ENCODE measurements at regions not wholly inside any gene's neighbourhood (a gene's known extent, or its start where the extent isn't known, plus 50 kb on each side); places are given as distances from the start of the nearest gene placed in this dataset.

DNA sequence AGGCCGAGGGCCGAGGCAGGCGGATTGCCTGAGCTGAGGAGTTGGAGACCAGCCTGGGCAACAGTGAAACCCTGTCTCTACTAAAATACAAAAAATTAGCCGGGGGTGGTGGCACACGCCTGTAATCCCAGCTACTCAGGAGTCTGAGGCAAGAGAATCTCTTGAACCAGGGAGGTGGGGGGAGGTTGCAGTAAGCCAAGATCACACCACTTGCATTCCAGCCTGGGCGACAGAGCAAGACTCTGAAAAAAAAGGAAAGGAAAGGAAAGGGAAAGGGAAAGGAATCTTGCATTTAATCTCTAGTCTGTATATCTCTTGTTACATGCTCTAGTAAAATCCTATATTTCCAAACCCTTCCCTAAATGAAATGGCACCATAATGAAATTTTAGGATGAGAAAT lies 328.3 kb upstream of the ADGRL2 start:
- in situ Hi-C loops (cut with HindIII; ENCODE audit: low pct_unique_long_range_greater_than_20kb, low sequenced_read_pairs) = no loop called here

GRCh38 chr1:81471255-81471654 lies 329.5 kb upstream of the ADGRL2 start:
- ChIA-PET CTCF (no interaction called here), POLR2A (no interaction called here)
- DNase-seq (ENCODE audit: low read depth, low spot score) (no peak), ATAC-seq (no peak)
- no peak overlapping the region for H3K4me3 ChIP-seq (ENCODE audit: low read depth in 2 of 2, low read length in 2 of 2)
- in situ Hi-C loops (cut with HindIII; ENCODE audit: low pct_unique_long_range_greater_than_20kb, low sequenced_read_pairs) (no loop called here), intact Hi-C loops (cut with micrococcal nuclease; ENCODE audit: unreplicated experiment) (no loop called here)
- no peak overlapping the region for H3K27ac ChIP-seq (ENCODE audit: low read length)
- TF ChIP-seq, protein P1, sequence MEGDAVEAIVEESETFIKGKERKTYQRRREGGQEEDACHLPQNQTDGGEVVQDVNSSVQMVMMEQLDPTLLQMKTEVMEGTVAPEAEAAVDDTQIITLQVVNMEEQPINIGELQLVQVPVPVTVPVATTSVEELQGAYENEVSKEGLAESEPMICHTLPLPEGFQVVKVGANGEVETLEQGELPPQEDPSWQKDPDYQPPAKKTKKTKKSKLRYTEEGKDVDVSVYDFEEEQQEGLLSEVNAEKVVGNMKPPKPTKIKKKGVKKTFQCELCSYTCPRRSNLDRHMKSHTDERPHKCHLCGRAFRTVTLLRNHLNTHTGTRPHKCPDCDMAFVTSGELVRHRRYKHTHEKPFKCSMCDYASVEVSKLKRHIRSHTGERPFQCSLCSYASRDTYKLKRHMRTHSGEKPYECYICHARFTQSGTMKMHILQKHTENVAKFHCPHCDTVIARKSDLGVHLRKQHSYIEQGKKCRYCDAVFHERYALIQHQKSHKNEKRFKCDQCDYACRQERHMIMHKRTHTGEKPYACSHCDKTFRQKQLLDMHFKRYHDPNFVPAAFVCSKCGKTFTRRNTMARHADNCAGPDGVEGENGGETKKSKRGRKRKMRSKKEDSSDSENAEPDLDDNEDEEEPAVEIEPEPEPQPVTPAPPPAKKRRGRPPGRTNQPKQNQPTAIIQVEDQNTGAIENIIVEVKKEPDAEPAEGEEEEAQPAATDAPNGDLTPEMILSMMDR (IDR thresholded peaks at IDR 0.05) = no peak; the same call in 1 of the 2 replicates
- no peak for TF ChIP-seq REST (IDR thresholded peaks at IDR 0.05; ENCODE audit: insufficient read depth in 1 of 2, low read depth in 2 of 2, low read length in 1 of 2)
- TF ChIP-seq TCF7L2 (IDR thresholded peaks at IDR 0.05; ENCODE audit: low read depth, low read length) = no peak
- no peak for TF ChIP-seq SIN3A (IDR thresholded peaks at IDR 0.05; ENCODE audit: borderline replicate concordance, insufficient read depth, low read depth, low read length)
- TF ChIP-seq POLR2AphosphoS5 (IDR thresholded peaks at IDR 0.05; ENCODE audit: low read depth, low read length) = no peak
- H3K36me3 ChIP-seq (ENCODE audit: control insufficient read depth, insufficient read depth, low read length) = no peaks in the 10 kb centered on the region
- no peaks in the 10 kb centered on the region for H3K27me3 ChIP-seq (ENCODE audit: control insufficient read depth, insufficient read depth, low read length)
- no peaks in the 10 kb centered on the region for H3K4me1 ChIP-seq (ENCODE audit: control insufficient read depth, insufficient read depth, low read length)
- H3K9me3 ChIP-seq (ENCODE audit: control insufficient read depth, insufficient read depth, low read depth, low read length) = no peaks in the 10 kb centered on the region
- no TSS peak for BruUV-seq (replicated peaks)

More for the DNA sequence above, 328.3 kb upstream of the ADGRL2 start:
- Histone ChIP-seq H3K9me3 (ENCODE audit: control insufficient read depth, insufficient read depth, low read depth, low read length) (no peaks in the 10 kb centered on the region), H3K27ac (ENCODE audit: low read length) (no peak overlapping the region), H3K27me3 (ENCODE audit: control insufficient read depth, insufficient read depth, low read length) (no peaks in the 10 kb centered on the region), H3K4me1 (ENCODE audit: control insufficient read depth, insufficient read depth, low read length) (no peaks in the 10 kb centered on the region), H3K36me3 (ENCODE audit: control insufficient read depth, insufficient read depth, low read length) (no peaks in the 10 kb centered on the region), H3K4me3 (ENCODE audit: low read depth in 2 of 2, low read length in 2 of 2) (no peak overlapping the region)
- DNase-seq (ENCODE audit: low read depth, low spot score) (no peak), ATAC-seq (no peak)
- intact Hi-C loops (cut with micrococcal nuclease; ENCODE audit: unreplicated experiment) = no loop called here
- POLR2A ChIA-PET = no interaction called here
- no peak for TF ChIP-seq POLR2AphosphoS5 (IDR thresholded peaks at IDR 0.05; ENCODE audit: low read depth, low read length)
- TF ChIP-seq, protein P1 (IDR thresholded peaks at IDR 0.05) = no peak
- no peak for TF ChIP-seq TCF7L2 (IDR thresholded peaks at IDR 0.05; ENCODE audit: low read depth, low read length)
- no peak for TF ChIP-seq REST (IDR thresholded peaks at IDR 0.05; ENCODE audit: insufficient read depth in 1 of 2, low read depth in 2 of 2, low read length in 1 of 2)
- TF ChIP-seq SIN3A (IDR thresholded peaks at IDR 0.05; ENCODE audit: borderline replicate concordance, insufficient read depth, low read depth, low read length) = no peak
- BruUV-seq (replicated peaks) = no TSS peak
- CTCF ChIA-PET = no interaction called here

Data from Panc1 (cell line).